Peyer's patch (tissue), 4 donors: ENCODE measurements at regions not wholly inside any gene's neighbourhood (a gene's known extent, or its start where the extent isn't known, plus 50 kb on each side); places are given as distances from the start of the nearest gene placed in this dataset.
"Not testable (repeated sequence)": the region's sequence is repeated elsewhere in the genome, so short reads cannot be mapped to it uniquely, and the experiment has no call there.

Experiments
- POLR2A ChIP-seq, 2 donors: fragments of 450-650 bp; IDR thresholded peaks; one replicate each; pipeline ENCODE4 v1.5.1; 2017; ENCODE audit warnings: antibody characterized with exemption in 2 of 2, mild to moderate bottlenecking in 2 of 2, moderate library complexity in 2 of 2
- TF ChIP-seq, protein P1 (sequence below), 6 experiments: fragments of 450-650 bp in 4 of 6; fragments of 200-600 bp in 2 of 6; sonication (generic) in 1 of 6; IDR thresholded peaks; one replicate each; pipeline ENCODE4 v1.5.1; 2017 to 2019; ENCODE audit warnings: antibody characterized with exemption in 6 of 6, mild to moderate bottlenecking in 3 of 6, moderate library complexity in 1 of 6

- TF ChIP-seq, protein P1, sequence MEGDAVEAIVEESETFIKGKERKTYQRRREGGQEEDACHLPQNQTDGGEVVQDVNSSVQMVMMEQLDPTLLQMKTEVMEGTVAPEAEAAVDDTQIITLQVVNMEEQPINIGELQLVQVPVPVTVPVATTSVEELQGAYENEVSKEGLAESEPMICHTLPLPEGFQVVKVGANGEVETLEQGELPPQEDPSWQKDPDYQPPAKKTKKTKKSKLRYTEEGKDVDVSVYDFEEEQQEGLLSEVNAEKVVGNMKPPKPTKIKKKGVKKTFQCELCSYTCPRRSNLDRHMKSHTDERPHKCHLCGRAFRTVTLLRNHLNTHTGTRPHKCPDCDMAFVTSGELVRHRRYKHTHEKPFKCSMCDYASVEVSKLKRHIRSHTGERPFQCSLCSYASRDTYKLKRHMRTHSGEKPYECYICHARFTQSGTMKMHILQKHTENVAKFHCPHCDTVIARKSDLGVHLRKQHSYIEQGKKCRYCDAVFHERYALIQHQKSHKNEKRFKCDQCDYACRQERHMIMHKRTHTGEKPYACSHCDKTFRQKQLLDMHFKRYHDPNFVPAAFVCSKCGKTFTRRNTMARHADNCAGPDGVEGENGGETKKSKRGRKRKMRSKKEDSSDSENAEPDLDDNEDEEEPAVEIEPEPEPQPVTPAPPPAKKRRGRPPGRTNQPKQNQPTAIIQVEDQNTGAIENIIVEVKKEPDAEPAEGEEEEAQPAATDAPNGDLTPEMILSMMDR (IDR thresholded peaks at IDR 0.05): not testable (repeated sequence)
- not testable (repeated sequence) for TF ChIP-seq POLR2A (IDR thresholded peaks at IDR 0.05)
These were observed 2571.5 kb upstream of the TPTE start for GRCh38 chr21:7949882-7950281.
